Stimulated activated CD4-positive, alpha-beta T cell treated with anti-CD3 and anti-CD28 coated beads, TNF-alpha, amount 100 ng/mL, for 48 hours (primary cell): ENCODE measurements at regions not wholly inside any gene's neighbourhood (a gene's known extent, or its start where the extent isn't known, plus 50 kb on each side); places are given as distances from the start of the nearest gene placed in this dataset.

ENCODE experiments used
- DNase-seq, 3 donors: peaks; one replicate each; pipeline ENCODE4 v3.0.0-alpha.2; 2020; ENCODE audit warnings: low read depth in 3 of 3

DNA sequence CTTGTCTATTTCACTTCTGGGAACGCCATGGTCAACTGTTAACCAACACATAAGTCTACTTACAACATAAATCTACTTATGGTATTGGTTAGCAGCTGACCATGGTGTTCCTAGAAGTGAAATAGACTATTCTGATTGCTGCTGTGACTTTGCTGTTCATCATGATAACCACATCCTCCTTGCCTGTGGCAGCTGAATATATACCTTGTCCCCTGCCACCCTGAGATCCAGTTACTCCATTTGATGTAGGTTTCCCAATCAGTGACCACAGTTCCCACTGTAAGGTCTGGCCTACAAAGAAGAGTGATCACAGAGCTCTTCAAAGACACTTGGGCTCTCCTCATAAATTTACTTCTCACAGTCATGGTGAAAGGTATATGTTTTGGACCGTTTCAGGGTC lies 66.8 kb upstream of the ALDH1A3 start:
- no peak for DNase-seq

DNA sequence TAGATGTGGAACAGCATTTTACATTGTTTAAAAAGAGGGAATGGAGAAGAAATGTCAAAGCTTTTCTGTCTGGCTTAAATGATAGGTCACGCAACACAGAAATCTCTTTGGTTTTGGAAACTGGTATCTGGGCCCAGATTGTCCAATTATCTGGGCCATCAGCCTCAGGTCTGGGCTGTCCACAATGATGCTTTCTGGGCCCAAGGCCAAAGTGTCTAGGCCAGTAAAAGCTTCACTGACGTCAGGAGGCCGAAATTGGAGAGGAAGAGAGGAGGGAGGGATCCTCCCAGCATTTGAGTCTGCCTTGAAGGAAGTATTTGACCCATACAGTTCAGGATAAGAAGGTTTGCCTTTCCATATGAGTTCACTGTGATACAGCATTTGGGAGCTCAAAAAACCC lies 60.7 kb upstream of the ALDH1A3 start:
- DNase-seq = no peak

DNA sequence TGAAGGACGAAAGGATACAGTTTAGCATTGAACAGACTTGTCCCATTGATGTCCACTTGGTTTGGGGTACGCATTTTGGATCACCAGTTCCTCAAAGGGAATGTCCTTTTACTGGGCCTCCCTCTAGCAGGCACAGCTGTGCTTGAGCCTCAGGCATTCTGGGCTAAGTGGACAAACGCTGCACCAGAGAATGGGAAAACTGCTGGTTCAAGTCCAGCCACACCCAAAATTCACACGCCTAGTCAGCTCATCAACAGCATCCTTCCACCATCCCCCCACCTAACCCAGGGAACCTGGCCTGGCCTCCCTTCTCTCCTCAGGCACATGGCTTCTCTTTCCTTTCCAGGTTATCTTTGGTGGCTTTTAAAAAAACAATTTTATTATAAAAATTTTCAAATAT lies 59.1 kb upstream of the ALDH1A3 start:
- DNase-seq = no peak

DNA sequence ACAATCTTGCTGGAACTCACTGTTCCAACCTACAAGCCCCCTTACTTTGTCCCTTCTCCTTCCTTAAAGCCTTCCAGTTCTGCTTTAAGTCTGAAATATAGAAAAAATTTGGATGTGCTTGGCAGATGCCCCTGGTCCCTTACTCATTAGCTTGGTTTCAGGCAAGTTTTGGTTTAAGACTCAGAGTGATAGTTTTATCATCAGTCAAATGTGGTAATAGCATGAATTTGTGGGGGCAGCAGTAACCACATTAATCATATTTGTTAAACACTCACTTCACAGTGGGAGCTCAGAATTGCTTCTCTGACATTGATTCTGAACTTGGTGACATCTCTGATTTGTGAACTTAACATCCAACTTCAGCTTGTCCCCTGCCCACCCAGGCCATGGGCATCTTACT lies 58.3 kb upstream of the ALDH1A3 start:
- peak in 1 of 3 donors; percentile 6 for DNase-seq

DNA sequence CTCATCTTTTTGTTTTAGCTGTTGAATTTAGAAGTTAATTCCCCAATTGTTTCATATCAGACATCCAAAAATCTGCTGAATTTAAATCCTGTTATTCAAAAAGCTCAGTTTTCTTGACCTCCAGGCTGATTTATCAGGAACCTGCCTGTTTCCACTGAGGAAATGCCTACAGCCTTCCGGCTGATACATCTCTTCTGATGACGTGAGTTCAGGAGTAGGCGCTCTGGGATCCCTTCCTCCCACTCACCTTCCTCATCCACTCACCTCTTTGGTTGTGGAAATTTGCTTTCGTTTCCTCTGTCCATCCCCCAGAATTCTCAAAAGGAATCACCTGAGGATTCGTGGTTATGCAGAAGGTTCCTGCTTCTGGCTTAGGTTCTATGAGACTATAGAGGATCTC lies 55.4 kb upstream of the ALDH1A3 start:
- no peak for DNase-seq

DNA sequence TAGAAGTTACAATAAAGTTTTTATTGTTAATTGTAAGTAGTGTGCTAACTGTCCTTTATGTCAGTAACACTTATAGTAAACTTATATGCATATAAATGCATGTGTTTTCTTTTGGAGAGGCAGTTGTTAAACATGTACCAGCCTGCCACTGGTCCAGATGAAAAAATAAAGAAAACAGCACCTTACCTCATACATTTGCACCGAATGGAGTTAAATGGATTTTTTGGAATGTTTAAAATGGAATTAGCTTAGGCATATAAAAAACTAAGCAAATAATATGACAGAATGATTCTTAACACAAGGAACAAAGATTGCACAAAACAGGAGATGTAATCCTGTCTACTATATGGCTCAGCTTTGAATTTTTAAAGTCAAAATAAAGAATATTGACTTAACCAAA lies 50.2 kb upstream of the ALDH1A3 start:
- no peak for DNase-seq
